Rectal smooth muscle tissue (tissue), 1 donor: ENCODE measurements at regions not wholly inside any gene's neighbourhood (a gene's known extent, or its start where the extent isn't known, plus 50 kb on each side); places are given as distances from the start of the nearest gene placed in this dataset.

ENCODE experiments used
- H3K27ac ChIP-seq: one replicate; pipeline ENCODE4 v1.7.0; 2013; ENCODE audit warnings: low read depth, low read length, inconsistent platforms
- H3K27me3 ChIP-seq: one replicate; pipeline ENCODE4 v1.7.0; 2013; ENCODE audit warnings: low read length; ENCODE audit not compliant: control insufficient read depth, insufficient read depth
- H3K36me3 ChIP-seq: one replicate; pipeline ENCODE4 v1.7.0; 2013; ENCODE audit warnings: low read length; ENCODE audit not compliant: control insufficient read depth, insufficient read depth
- H3K4me1 ChIP-seq: one replicate; pipeline ENCODE4 v1.7.0; 2013; ENCODE audit warnings: low read length; ENCODE audit not compliant: control insufficient read depth, insufficient read depth
- H3K4me3 ChIP-seq: one replicate; pipeline ENCODE4 v1.7.0; 2013; ENCODE audit warnings: low read length
- H3K9ac ChIP-seq: one replicate; pipeline ENCODE4 v1.7.0; 2013; ENCODE audit warnings: low read length

GRCh38 chr5:15214010-15214409 is 286.0 kb upstream of the FBXL7 start:
- no peak overlapping the region for H3K9ac ChIP-seq
- H3K4me1 ChIP-seq = no peaks in the 10 kb centered on the region
- H3K36me3 ChIP-seq = no peaks in the 10 kb centered on the region
- H3K4me3 ChIP-seq = no peak overlapping the region
- no peak overlapping the region for H3K27ac ChIP-seq
- no peaks in the 10 kb centered on the region for H3K27me3 ChIP-seq

- H3K4me1 ChIP-seq = no peaks in the 10 kb centered on the region
- no peak overlapping the region for H3K27ac ChIP-seq
- no peak overlapping the region for H3K4me3 ChIP-seq
- H3K27me3 ChIP-seq = no peaks in the 10 kb centered on the region
- H3K9ac ChIP-seq = no peak overlapping the region
- H3K36me3 ChIP-seq = no peaks in the 10 kb centered on the region
Measured at GRCh38 chr5:15209053-15209762, 290.8 kb upstream of the FBXL7 start.

- no peaks in the 10 kb centered on the region for H3K27me3 ChIP-seq
- H3K36me3 ChIP-seq = no peaks in the 10 kb centered on the region
- no peak overlapping the region for H3K4me3 ChIP-seq
- H3K4me1 ChIP-seq = no peaks in the 10 kb centered on the region
- H3K27ac ChIP-seq = no peak overlapping the region
- no peak overlapping the region for H3K9ac ChIP-seq
Measured at GRCh38 chr5:15206133-15206532, 293.8 kb upstream of the FBXL7 start.

- Histone ChIP-seq H3K27ac (no peak overlapping the region), H3K9ac (no peak overlapping the region), H3K4me3 (no peak overlapping the region), H3K27me3 (no peaks in the 10 kb centered on the region), H3K4me1 (no peaks in the 10 kb centered on the region), H3K36me3 (no peaks in the 10 kb centered on the region)
Measured at GRCh38 chr5:15203376-15203775, 296.6 kb upstream of the FBXL7 start.

- no peak overlapping the region for H3K9ac ChIP-seq
- no peaks in the 10 kb centered on the region for H3K27me3 ChIP-seq
- no peaks in the 10 kb centered on the region for H3K36me3 ChIP-seq
- no peak overlapping the region for H3K4me3 ChIP-seq
- H3K27ac ChIP-seq = no peak overlapping the region
- no peaks in the 10 kb centered on the region for H3K4me1 ChIP-seq
Measured at GRCh38 chr5:15191012-15191411, 309.0 kb upstream of the FBXL7 start.

- no peak overlapping the region for H3K9ac ChIP-seq
- H3K36me3 ChIP-seq = no peaks in the 10 kb centered on the region
- no peak overlapping the region for H3K27ac ChIP-seq
- no peaks in the 10 kb centered on the region for H3K4me1 ChIP-seq
- H3K4me3 ChIP-seq = no peak overlapping the region
- no peaks in the 10 kb centered on the region for H3K27me3 ChIP-seq
Measured at GRCh38 chr5:15183520-15183919, 311.9 kb upstream of the ANKH start.

GRCh38 chr5:15170173-15170572 is 298.6 kb upstream of the ANKH start:
- Histone ChIP-seq H3K27me3 (no peaks in the 10 kb centered on the region), H3K4me3 (no peak overlapping the region), H3K27ac (no peak overlapping the region), H3K9ac (no peak overlapping the region), H3K4me1 (no peaks in the 10 kb centered on the region), H3K36me3 (no peaks in the 10 kb centered on the region)

- no peaks in the 10 kb centered on the region for H3K4me1 ChIP-seq
- no peak overlapping the region for H3K9ac ChIP-seq
- H3K27me3 ChIP-seq = no peaks in the 10 kb centered on the region
- H3K36me3 ChIP-seq = no peaks in the 10 kb centered on the region
- H3K4me3 ChIP-seq = no peak overlapping the region
- no peak overlapping the region for H3K27ac ChIP-seq
Measured at GRCh38 chr5:15168358-15168757, 296.8 kb upstream of the ANKH start.

GRCh38 chr5:15160091-15160490 is 288.5 kb upstream of the ANKH start:
- no peak overlapping the region for H3K27ac ChIP-seq
- no peaks in the 10 kb centered on the region for H3K36me3 ChIP-seq
- no peak overlapping the region for H3K9ac ChIP-seq
- no peaks in the 10 kb centered on the region for H3K4me1 ChIP-seq
- H3K4me3 ChIP-seq = no peak overlapping the region
- H3K27me3 ChIP-seq = no peaks in the 10 kb centered on the region

- H3K27me3 ChIP-seq = no peaks in the 10 kb centered on the region
- H3K36me3 ChIP-seq = no peaks in the 10 kb centered on the region
- no peak overlapping the region for H3K4me3 ChIP-seq
- no peak overlapping the region for H3K9ac ChIP-seq
- H3K4me1 ChIP-seq = no peaks in the 10 kb centered on the region
- H3K27ac ChIP-seq = no peak overlapping the region
Measured at GRCh38 chr5:15159606-15160005, 288.0 kb upstream of the ANKH start.

GRCh38 chr5:15142458-15142857 is 270.9 kb upstream of the ANKH start:
- Histone ChIP-seq H3K4me1 (no peaks in the 10 kb centered on the region), H3K4me3 (no peak overlapping the region), H3K27ac (no peak overlapping the region), H3K9ac (no peak overlapping the region), H3K27me3 (no peaks in the 10 kb centered on the region), H3K36me3 (no peaks in the 10 kb centered on the region)

- H3K36me3 ChIP-seq = no peaks in the 10 kb centered on the region
- H3K4me1 ChIP-seq = no peaks in the 10 kb centered on the region
- no peak overlapping the region for H3K27ac ChIP-seq
- no peak overlapping the region for H3K9ac ChIP-seq
- no peak overlapping the region for H3K4me3 ChIP-seq
- H3K27me3 ChIP-seq = no peaks in the 10 kb centered on the region
Measured at GRCh38 chr5:15137414-15137813, 265.8 kb upstream of the ANKH start.

- no peak overlapping the region for H3K27ac ChIP-seq
- no peaks in the 10 kb centered on the region for H3K4me1 ChIP-seq
- H3K27me3 ChIP-seq = no peaks in the 10 kb centered on the region
- H3K36me3 ChIP-seq = no peaks in the 10 kb centered on the region
- H3K9ac ChIP-seq = no peak overlapping the region
- no peak overlapping the region for H3K4me3 ChIP-seq
Measured at GRCh38 chr5:15135661-15136060, 264.1 kb upstream of the ANKH start.
